H9 (cell line): ENCODE measurements at regions not wholly inside any gene's neighbourhood (a gene's known extent, or its start where the extent isn't known, plus 50 kb on each side); places are given as distances from the start of the nearest gene placed in this dataset.

Experiments
- DNase-seq: peaks from one replicate; pipeline ENCODE4 v3.0.0-alpha.2; 2017
- H2AFZ ChIP-seq: one replicate; pipeline ENCODE4 v1.6.1; 2013; ENCODE audit warnings: mild to moderate bottlenecking, low read length, control low read depth, moderate library complexity
- H2AK5ac ChIP-seq: 2 replicates; pipeline ENCODE4 v1.6.1; 2013; ENCODE audit warnings: low read length, control low read depth, mixed read lengths; ENCODE audit not compliant: insufficient read length
- H2BK120ac ChIP-seq: one replicate; pipeline ENCODE4 v1.6.1; 2013; ENCODE audit warnings: low read depth, mild to moderate bottlenecking, low read length, control low read depth, inconsistent platforms; ENCODE audit not compliant: poor library complexity, severe bottlenecking
- H2BK12ac ChIP-seq: 2 replicates; pipeline ENCODE4 v1.6.1; 2013; ENCODE audit warnings: low read length, control low read depth, mixed read lengths, low read depth; ENCODE audit not compliant: insufficient read length
- H2BK15ac ChIP-seq: 2 replicates; pipeline ENCODE4 v1.6.1; 2013; ENCODE audit warnings: low read depth, low read length, control low read depth
- H2BK20ac ChIP-seq: one replicate; pipeline ENCODE4 v1.6.1; 2013; ENCODE audit warnings: low read depth, mild to moderate bottlenecking, low read length, control low read depth, inconsistent platforms; ENCODE audit not compliant: poor library complexity, severe bottlenecking
- H2BK5ac ChIP-seq: 2 replicates; pipeline ENCODE4 v1.6.1; 2013; ENCODE audit warnings: low read length, control low read depth, mixed read lengths; ENCODE audit not compliant: insufficient read length
- H3K14ac ChIP-seq: 2 replicates; pipeline ENCODE4 v1.6.1; 2013; ENCODE audit warnings: low read length, control low read depth; ENCODE audit not compliant: insufficient read depth
- H3K18ac ChIP-seq: 2 replicates; pipeline ENCODE4 v1.6.1; 2013; ENCODE audit warnings: low read depth, mild to moderate bottlenecking, mixed read lengths, low read length, control low read depth; ENCODE audit not compliant: insufficient read length
- H3K23ac ChIP-seq: 2 replicates; pipeline ENCODE4 v1.6.1; 2013; ENCODE audit warnings: low read length, control low read depth, mixed read lengths, low read depth; ENCODE audit not compliant: insufficient read length
- H3K23me2 ChIP-seq: 2 replicates; pipeline ENCODE4 v1.6.1; 2013; ENCODE audit warnings: low read depth, mild to moderate bottlenecking, mixed read lengths, low read length, control low read depth; ENCODE audit not compliant: insufficient read length, poor library complexity, severe bottlenecking
- H3K27ac ChIP-seq: 2 replicates; pipeline ENCODE4 v1.5.1; 2013; ENCODE audit warnings: low read length, control low read depth, mixed read lengths, low read depth; ENCODE audit not compliant: insufficient read length
- H3K27me3 ChIP-seq: 2 replicates; pipeline ENCODE4 v1.6.1; 2013; ENCODE audit warnings: low read length, control low read depth, inconsistent platforms; ENCODE audit not compliant: insufficient read depth
- H3K4ac ChIP-seq: 2 replicates; pipeline ENCODE4 v1.6.1; 2013; ENCODE audit warnings: low read depth, mild to moderate bottlenecking, control low read depth, inconsistent platforms, low read length, moderate library complexity
- H3K4me1 ChIP-seq: 2 replicates; pipeline ENCODE4 v1.6.1; 2013; ENCODE audit warnings: low read length, control low read depth, inconsistent platforms; ENCODE audit not compliant: insufficient read depth
- H3K4me2 ChIP-seq: 2 replicates; pipeline ENCODE4 v1.6.1; 2013; ENCODE audit warnings: low read length, control low read depth, mixed read lengths; ENCODE audit not compliant: insufficient read length, insufficient read depth
- H3K56ac ChIP-seq: 2 replicates; pipeline ENCODE4 v1.6.1; 2013; ENCODE audit warnings: low read depth, mild to moderate bottlenecking, mixed read lengths, low read length, control low read depth; ENCODE audit not compliant: insufficient read length
- H3K79me1 ChIP-seq: 2 replicates; pipeline ENCODE4 v1.6.1; 2013; ENCODE audit warnings: low read depth, mild to moderate bottlenecking, moderate library complexity, low read length, control low read depth, inconsistent platforms; ENCODE audit not compliant: insufficient read depth, poor library complexity, severe bottlenecking
- H3K79me2 ChIP-seq: 2 replicates; pipeline ENCODE4 v1.6.1; 2013; ENCODE audit warnings: low read length, control low read depth, inconsistent platforms; ENCODE audit not compliant: insufficient read depth
- H3K9ac ChIP-seq: 2 replicates; pipeline ENCODE4 v1.6.1; 2013; ENCODE audit warnings: low read length, control low read depth, mixed read lengths; ENCODE audit not compliant: insufficient read length; ENCODE audit errors: extremely low read depth
- H3K9me3 ChIP-seq: one replicate; pipeline ENCODE4 v1.6.1; 2013; ENCODE audit warnings: low read depth, low read length, inconsistent platforms; ENCODE audit not compliant: control insufficient read depth
- H3T11ph ChIP-seq: one replicate; pipeline ENCODE4 v1.6.1; 2013; ENCODE audit warnings: mild to moderate bottlenecking, low read length, control low read depth, inconsistent platforms
- H4K20me1 ChIP-seq: one replicate; pipeline ENCODE4 v1.6.1; 2013; ENCODE audit not compliant: control insufficient read depth, insufficient read length, insufficient read depth
- H4K5ac ChIP-seq: 2 replicates; pipeline ENCODE4 v1.6.1; 2013; ENCODE audit warnings: low read depth, mild to moderate bottlenecking, mixed read lengths, low read length, control low read depth; ENCODE audit not compliant: insufficient read length
- H4K8ac ChIP-seq: replicated peaks from 2 replicates; pipeline ENCODE4 v1.6.1; 2013; ENCODE audit warnings: low read length, control low read depth, mixed read lengths, low read depth; ENCODE audit not compliant: insufficient read length
- H4K91ac ChIP-seq: 2 replicates; pipeline ENCODE4 v1.6.1; 2013; ENCODE audit warnings: low read depth, mild to moderate bottlenecking, moderate library complexity, mixed read lengths, low read length, control low read depth; ENCODE audit not compliant: insufficient read length
- H3K27ac Mint-ChIP-seq, 3 experiments: 2 replicates in 2 of 3; 3 replicates in 1 of 3; pipeline ENCODE4 v1.8.0; 2020 to 2021; ENCODE audit warnings: mixed read lengths in 3 of 3, mild to moderate bottlenecking in 1 of 3, moderate library complexity in 1 of 3
- H3K27me3 Mint-ChIP-seq: 2 replicates; pipeline ENCODE4 v1.8.0; 2021; ENCODE audit warnings: low read depth, mild to moderate bottlenecking, moderate library complexity, mixed read lengths
- H3K36me3 Mint-ChIP-seq, 3 experiments: 2 replicates in 2 of 3; 3 replicates in 1 of 3; pipeline ENCODE4 v1.8.0; 2020 to 2021; ENCODE audit warnings: low read depth in 3 of 3, mixed read lengths in 3 of 3; ENCODE audit not compliant: insufficient read depth in 1 of 3
- H3K4me1 Mint-ChIP-seq, 2 experiments: 2 replicates each; pipeline ENCODE4 v1.8.0; 2020; ENCODE audit warnings: mixed read lengths in 2 of 2
- H3K4me3 Mint-ChIP-seq, 2 experiments: 2 replicates in 1 of 2; 3 replicates in 1 of 2; pipeline ENCODE4 v1.8.0; 2020 to 2021; ENCODE audit warnings: mild to moderate bottlenecking in 2 of 2, mixed read lengths in 2 of 2, moderate library complexity in 1 of 2
- H3K9me3 Mint-ChIP-seq, 2 experiments: 2 replicates in 1 of 2; 3 replicates in 1 of 2; pipeline ENCODE4 v1.8.0; 2020; ENCODE audit warnings: mild to moderate bottlenecking in 2 of 2, mixed read lengths in 2 of 2, moderate library complexity in 1 of 2
- WGBS: extraction: QIAGEN DNeasy Blood & Tissue Kit; methylation state at CpG from one replicate; pipeline ENCODE4 v1.1.7; 2013; ENCODE audit warnings: missing lambda C conversion rate, low lambda C conversion rate, mixed read lengths; ENCODE audit not compliant: insufficient read length; ENCODE audit errors: extremely low coverage; 5-methylcytosine and 5-hydroxymethylcytosine counted together
- TF ChIP-seq, protein P1 (sequence below): fragments of 200-600 bp; sonication (generic); conservative IDR thresholded peaks from 3 replicates; pipeline ENCODE4 v1.8.0; 2021; ENCODE audit warnings: antibody characterized with exemption, mild to moderate bottlenecking

DNA sequence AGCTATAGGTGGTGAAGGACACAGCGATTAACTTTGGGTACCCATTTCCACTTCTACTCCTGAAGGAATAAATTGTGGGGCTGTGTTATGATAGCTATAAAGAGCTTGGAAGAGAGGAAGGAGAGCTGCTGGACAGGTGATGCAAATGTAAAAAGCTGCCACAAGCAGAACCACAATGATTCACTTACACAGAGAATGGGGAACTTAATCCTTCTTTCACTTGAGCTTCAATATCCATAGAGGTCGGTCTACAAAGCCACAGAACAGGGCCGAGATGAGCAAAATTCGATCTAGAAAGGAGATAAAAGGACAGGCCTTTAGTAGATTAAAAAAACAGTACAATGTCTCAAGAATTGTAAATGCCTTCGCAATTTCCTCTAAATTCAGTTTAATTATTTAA lies 831.1 kb downstream of the LRFN5 start:
- no peak overlapping the region for H4K8ac ChIP-seq
- no peak overlapping the region for H3T11ph ChIP-seq
- H4K5ac ChIP-seq, result no peak overlapping the region
- no peak overlapping the region for H3K56ac ChIP-seq
- Mint-ChIP-seq H3K9me3 (peaks cover 8 to 11% of the 10 kb centered on the region in 2 experiments; a peak in 4 of 5 replicates), H3K36me3 (peaks cover 0 to 10% (median 6%) of the 10 kb centered on the region in 3 experiments; a peak in 4 of 7 replicates), H3K27ac (peak overlapping the region in 2 of 3 experiments; percentile 36 to 50; a peak in 4 of 7 replicates), H3K4me1 (peaks cover 0 to 2% of the 10 kb centered on the region in 2 experiments; a peak in 2 of 4 replicates), H3K27me3 (no peaks in the 10 kb centered on the region), H3K4me3 (no peak overlapping the region)
- DNase-seq, result no peak
- no peak overlapping the region for H2BK12ac ChIP-seq
- H3K4me2 ChIP-seq, result no peak overlapping the region
- no CpG with 5 or more reads among the region's 5 CpGs for WGBS
- no peak overlapping the region for H3K9ac ChIP-seq
- H2BK5ac ChIP-seq, result no peak overlapping the region
- H3K79me2 ChIP-seq, result no peaks in the 10 kb centered on the region
- no peak overlapping the region for H2BK15ac ChIP-seq
- TF ChIP-seq, protein P1, sequence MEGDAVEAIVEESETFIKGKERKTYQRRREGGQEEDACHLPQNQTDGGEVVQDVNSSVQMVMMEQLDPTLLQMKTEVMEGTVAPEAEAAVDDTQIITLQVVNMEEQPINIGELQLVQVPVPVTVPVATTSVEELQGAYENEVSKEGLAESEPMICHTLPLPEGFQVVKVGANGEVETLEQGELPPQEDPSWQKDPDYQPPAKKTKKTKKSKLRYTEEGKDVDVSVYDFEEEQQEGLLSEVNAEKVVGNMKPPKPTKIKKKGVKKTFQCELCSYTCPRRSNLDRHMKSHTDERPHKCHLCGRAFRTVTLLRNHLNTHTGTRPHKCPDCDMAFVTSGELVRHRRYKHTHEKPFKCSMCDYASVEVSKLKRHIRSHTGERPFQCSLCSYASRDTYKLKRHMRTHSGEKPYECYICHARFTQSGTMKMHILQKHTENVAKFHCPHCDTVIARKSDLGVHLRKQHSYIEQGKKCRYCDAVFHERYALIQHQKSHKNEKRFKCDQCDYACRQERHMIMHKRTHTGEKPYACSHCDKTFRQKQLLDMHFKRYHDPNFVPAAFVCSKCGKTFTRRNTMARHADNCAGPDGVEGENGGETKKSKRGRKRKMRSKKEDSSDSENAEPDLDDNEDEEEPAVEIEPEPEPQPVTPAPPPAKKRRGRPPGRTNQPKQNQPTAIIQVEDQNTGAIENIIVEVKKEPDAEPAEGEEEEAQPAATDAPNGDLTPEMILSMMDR, result no peak
- H3K18ac ChIP-seq, result no peak overlapping the region
- H4K20me1 ChIP-seq, result no peaks in the 10 kb centered on the region
- no peaks in the 10 kb centered on the region for H3K23me2 ChIP-seq
- H3K23ac ChIP-seq, result no peak overlapping the region
- no peak overlapping the region for H2BK20ac ChIP-seq
- H2AFZ ChIP-seq, result no peak overlapping the region
- H3K27me3 ChIP-seq, result no peaks in the 10 kb centered on the region
- H3K4ac ChIP-seq, result no peak overlapping the region
- no peak overlapping the region for H4K91ac ChIP-seq
- H3K27ac ChIP-seq, result no peak overlapping the region
- H3K4me1 ChIP-seq, result no peaks in the 10 kb centered on the region
- no peaks in the 10 kb centered on the region for H3K9me3 ChIP-seq
- no peak overlapping the region for H3K14ac ChIP-seq
- no peak overlapping the region for H2AK5ac ChIP-seq
- H2BK120ac ChIP-seq, result no peak overlapping the region
- no peaks in the 10 kb centered on the region for H3K79me1 ChIP-seq
